Nephron (organoid): ENCODE measurements at regions not wholly inside any gene's neighbourhood (a gene's known extent, or its start where the extent isn't known, plus 50 kb on each side); places are given as distances from the start of the nearest gene placed in this dataset.
A peak's percentile ranks its signal among the peaks of the same experiment; 100 is the strongest.

Source experiments
- H3K27ac Mint-ChIP-seq, 3 experiments: 2 replicates each; pipeline ENCODE4 v1.8.0; 2020; ENCODE audit warnings: mixed read lengths in 3 of 3, mild to moderate bottlenecking in 2 of 3, moderate library complexity in 1 of 3
- H3K27me3 Mint-ChIP-seq: 2 replicates; pipeline ENCODE4 v1.8.0; 2021; ENCODE audit warnings: low read depth, mild to moderate bottlenecking, moderate library complexity, mixed read lengths
- H3K36me3 Mint-ChIP-seq: 2 replicates; pipeline ENCODE4 v1.8.0; 2020; ENCODE audit warnings: low read depth, mixed read lengths
- H3K4me1 Mint-ChIP-seq: 2 replicates; pipeline ENCODE4 v1.8.0; 2020; ENCODE audit warnings: mixed read lengths
- H3K4me3 Mint-ChIP-seq, 3 experiments: 2 replicates each; pipeline ENCODE4 v1.8.0; 2020; ENCODE audit warnings: mild to moderate bottlenecking in 3 of 3, mixed read lengths in 3 of 3, moderate library complexity in 2 of 3
- H3K9me3 Mint-ChIP-seq: 2 replicates; pipeline ENCODE4 v1.8.0; 2020; ENCODE audit warnings: mixed read lengths
- TF ChIP-seq, protein P1 (sequence below), 3 experiments: fragments of 200-600 bp; sonication (generic); IDR thresholded peaks; one replicate each; pipeline ENCODE4 v1.5.0; 2021; ENCODE audit warnings: antibody characterized with exemption in 3 of 3; ENCODE audit not compliant: unreplicated experiment in 3 of 3

- no peak overlapping the region for H3K4me3 Mint-ChIP-seq
- H3K9me3 Mint-ChIP-seq, result no peaks in the 10 kb centered on the region
- H3K27me3 Mint-ChIP-seq, result peaks cover 8% of the 10 kb centered on the region
- no peaks in the 10 kb centered on the region for H3K4me1 Mint-ChIP-seq
- TF ChIP-seq, protein P1, sequence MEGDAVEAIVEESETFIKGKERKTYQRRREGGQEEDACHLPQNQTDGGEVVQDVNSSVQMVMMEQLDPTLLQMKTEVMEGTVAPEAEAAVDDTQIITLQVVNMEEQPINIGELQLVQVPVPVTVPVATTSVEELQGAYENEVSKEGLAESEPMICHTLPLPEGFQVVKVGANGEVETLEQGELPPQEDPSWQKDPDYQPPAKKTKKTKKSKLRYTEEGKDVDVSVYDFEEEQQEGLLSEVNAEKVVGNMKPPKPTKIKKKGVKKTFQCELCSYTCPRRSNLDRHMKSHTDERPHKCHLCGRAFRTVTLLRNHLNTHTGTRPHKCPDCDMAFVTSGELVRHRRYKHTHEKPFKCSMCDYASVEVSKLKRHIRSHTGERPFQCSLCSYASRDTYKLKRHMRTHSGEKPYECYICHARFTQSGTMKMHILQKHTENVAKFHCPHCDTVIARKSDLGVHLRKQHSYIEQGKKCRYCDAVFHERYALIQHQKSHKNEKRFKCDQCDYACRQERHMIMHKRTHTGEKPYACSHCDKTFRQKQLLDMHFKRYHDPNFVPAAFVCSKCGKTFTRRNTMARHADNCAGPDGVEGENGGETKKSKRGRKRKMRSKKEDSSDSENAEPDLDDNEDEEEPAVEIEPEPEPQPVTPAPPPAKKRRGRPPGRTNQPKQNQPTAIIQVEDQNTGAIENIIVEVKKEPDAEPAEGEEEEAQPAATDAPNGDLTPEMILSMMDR (IDR thresholded peaks at IDR 0.05; ENCODE audit: unreplicated experiment in 3 of 3), result no peak
- no peak overlapping the region for H3K27ac Mint-ChIP-seq
- no peaks in the 10 kb centered on the region for H3K36me3 Mint-ChIP-seq
Observed at GRCh38 chr9:78622126-78622525, 325.2 kb downstream of the PSAT1 start.

DNA sequence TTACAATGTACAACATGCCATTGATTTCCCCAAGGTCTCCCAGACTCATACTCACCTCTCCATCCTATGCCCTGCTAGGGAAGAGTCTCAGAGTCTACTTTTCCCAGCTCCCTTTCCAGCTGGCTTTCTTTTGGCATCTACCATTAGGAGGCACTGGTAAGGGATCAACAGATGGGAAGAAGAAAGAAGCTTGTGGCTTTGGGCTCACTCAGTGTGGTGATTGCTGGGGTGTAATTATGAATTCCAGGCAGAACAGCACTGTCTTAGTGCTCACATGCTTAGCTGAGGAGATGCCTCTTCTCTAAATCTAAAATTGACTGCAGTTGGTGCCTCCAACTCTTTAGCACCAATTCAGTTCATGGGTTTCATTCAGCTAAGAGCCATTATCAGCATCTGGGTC, 330.0 kb downstream of the PSAT1 start:
- H3K27me3 Mint-ChIP-seq, result peaks cover 5% of the 10 kb centered on the region
- H3K27ac Mint-ChIP-seq, result no peak overlapping the region
- no peaks in the 10 kb centered on the region for H3K36me3 Mint-ChIP-seq
- H3K4me1 Mint-ChIP-seq, result peaks cover 6% of the 10 kb centered on the region
- no peaks in the 10 kb centered on the region for H3K9me3 Mint-ChIP-seq
- TF ChIP-seq, protein P1 (IDR thresholded peaks at IDR 0.05; ENCODE audit: unreplicated experiment in 3 of 3), result no peak
- H3K4me3 Mint-ChIP-seq, result no peak overlapping the region

GRCh38 chr9:78630966-78631365, 334.0 kb downstream of the PSAT1 start:
- Mint-ChIP-seq H3K36me3 (no peaks in the 10 kb centered on the region), H3K27me3 (peaks cover 5% of the 10 kb centered on the region), H3K4me3 (peak overlapping the region in 1 of 3 experiments; percentile 39), H3K9me3 (no peaks in the 10 kb centered on the region), H3K4me1 (peaks cover 6% of the 10 kb centered on the region), H3K27ac (no peak overlapping the region)
- TF ChIP-seq, protein P1 (IDR thresholded peaks at IDR 0.05; ENCODE audit: unreplicated experiment in 3 of 3), result no peak

GRCh38 chr9:78640728-78641127, 343.8 kb downstream of the PSAT1 start:
- H3K36me3 Mint-ChIP-seq, result no peaks in the 10 kb centered on the region
- no peaks in the 10 kb centered on the region for H3K4me1 Mint-ChIP-seq
- TF ChIP-seq, protein P1 (IDR thresholded peaks at IDR 0.05; ENCODE audit: unreplicated experiment in 3 of 3), result no peak
- H3K27ac Mint-ChIP-seq, result no peak overlapping the region
- H3K4me3 Mint-ChIP-seq, result no peak overlapping the region
- peaks cover 3% of the 10 kb centered on the region for H3K27me3 Mint-ChIP-seq
- H3K9me3 Mint-ChIP-seq, result peaks cover 5% of the 10 kb centered on the region

GRCh38 chr9:78644359-78644758, 347.4 kb downstream of the PSAT1 start:
- TF ChIP-seq, protein P1 (IDR thresholded peaks at IDR 0.05; ENCODE audit: unreplicated experiment in 3 of 3), result no peak
- Mint-ChIP-seq H3K4me3 (no peak overlapping the region), H3K9me3 (peaks cover 18% of the 10 kb centered on the region), H3K27ac (no peak overlapping the region), H3K36me3 (no peaks in the 10 kb centered on the region), H3K4me1 (no peaks in the 10 kb centered on the region), H3K27me3 (peaks cover 3% of the 10 kb centered on the region)

DNA sequence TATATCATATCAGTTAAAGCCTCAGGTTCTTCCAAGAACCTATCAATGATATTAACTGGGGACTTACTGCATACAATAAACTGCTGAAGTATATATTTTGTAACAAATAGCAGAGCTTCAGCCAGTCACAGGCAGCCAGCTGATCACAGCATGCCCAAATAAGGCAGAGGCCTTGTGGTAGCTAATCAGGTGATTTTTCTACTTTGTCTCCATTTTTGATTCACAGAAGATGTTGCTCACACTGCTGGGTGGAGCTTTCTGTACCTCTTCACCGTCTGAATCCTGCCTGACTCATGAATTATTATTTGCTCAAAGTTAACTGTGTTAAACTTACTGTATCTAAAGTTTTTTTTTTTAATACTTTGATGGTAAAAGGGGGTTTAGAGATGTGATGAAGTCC, 357.4 kb downstream of the PSAT1 start:
- H3K36me3 Mint-ChIP-seq, result no peaks in the 10 kb centered on the region
- no peaks in the 10 kb centered on the region for H3K4me1 Mint-ChIP-seq
- H3K27ac Mint-ChIP-seq, result no peak overlapping the region
- no peaks in the 10 kb centered on the region for H3K27me3 Mint-ChIP-seq
- TF ChIP-seq, protein P1 (IDR thresholded peaks at IDR 0.05; ENCODE audit: unreplicated experiment in 3 of 3), result no peak
- H3K4me3 Mint-ChIP-seq, result no peak overlapping the region
- peaks cover 3% of the 10 kb centered on the region for H3K9me3 Mint-ChIP-seq
